NAMALWA (cell line): ENCODE measurements at regions not wholly inside any gene's neighbourhood (a gene's known extent, or its start where the extent isn't known, plus 50 kb on each side); places are given as distances from the start of the nearest gene placed in this dataset.
"Not testable (repeated sequence)": the region's sequence is repeated elsewhere in the genome, so short reads cannot be mapped to it uniquely, and the experiment has no call there.

Source experiments
- DNase-seq: peaks from one replicate; pipeline ENCODE4 v3.0.0-alpha.2; 2015; ENCODE audit warnings: low spot score

- DNase-seq: not testable (repeated sequence)
Measured at GRCh38 chr7:55702831-55703230, 130.5 kb upstream of the VOPP1 start.

GRCh38 chr7:55699450-55699842 lies 127.1 kb upstream of the VOPP1 start:
- not testable (repeated sequence) for DNase-seq

GRCh38 chr7:55698607-55699449 lies 126.5 kb upstream of the VOPP1 start:
- DNase-seq: not testable (repeated sequence)

- DNase-seq: not testable (repeated sequence)
Measured at GRCh38 chr7:55695893-55696701, 123.8 kb upstream of the VOPP1 start.

GRCh38 chr7:55694484-55694883 lies 122.2 kb upstream of the VOPP1 start:
- not testable (repeated sequence) for DNase-seq

GRCh38 chr7:55688684-55689681 lies 116.7 kb upstream of the VOPP1 start:
- DNase-seq: not testable (repeated sequence)

- not testable (repeated sequence) for DNase-seq
Measured at GRCh38 chr7:55688261-55688660, 116.0 kb upstream of the VOPP1 start.

GRCh38 chr7:55687252-55687651 lies 115.0 kb upstream of the VOPP1 start:
- DNase-seq: not testable (repeated sequence)

- not testable (repeated sequence) for DNase-seq
Measured at GRCh38 chr7:55686771-55687170, 114.5 kb upstream of the VOPP1 start.

- DNase-seq: not testable (repeated sequence)
Measured at GRCh38 chr7:55683501-55683900, 111.2 kb upstream of the VOPP1 start.

GRCh38 chr7:55675589-55675988 lies 103.3 kb upstream of the VOPP1 start:
- DNase-seq: not testable (repeated sequence)

- DNase-seq: not testable (repeated sequence)
Measured at GRCh38 chr7:55673525-55673924, 101.2 kb upstream of the VOPP1 start.

- not testable (repeated sequence) for DNase-seq
Measured at GRCh38 chr7:55672084-55672483, 99.8 kb upstream of the VOPP1 start.

- DNase-seq: peak; percentile 18
Measured at GRCh38 chr7:55657654-55658053, 85.4 kb upstream of the VOPP1 start.

GRCh38 chr7:55651057-55651456 lies 78.8 kb upstream of the VOPP1 start:
- no peak for DNase-seq

GRCh38 chr7:55649238-55649637 lies 76.9 kb upstream of the VOPP1 start:
- DNase-seq: no peak

- DNase-seq: no peak
Measured at GRCh38 chr7:55644567-55644966, 72.3 kb upstream of the VOPP1 start.

- DNase-seq: no peak
Measured at GRCh38 chr7:55642266-55642665, 70.0 kb upstream of the VOPP1 start.

- peak; percentile 55 for DNase-seq
Measured at GRCh38 chr7:55641811-55642210, 69.5 kb upstream of the VOPP1 start.

- peak; percentile 89 for DNase-seq
Measured at GRCh38 chr7:55641273-55641691, 69.0 kb upstream of the VOPP1 start.

- DNase-seq: no peak
Measured at GRCh38 chr7:55639640-55640039, 67.3 kb upstream of the VOPP1 start.
